Prostate gland (tissue), 2 donors: ENCODE measurements at regions not wholly inside any gene's neighbourhood (a gene's known extent, or its start where the extent isn't known, plus 50 kb on each side); places are given as distances from the start of the nearest gene placed in this dataset.

Experiments used
- CTCF ChIP-seq, 4 experiments: fragments of 200-600 bp in 2 of 4; fragments of 450-650 bp in 2 of 4; sonication (generic) in 2 of 4; IDR thresholded peaks; 1 replicate in 3 of 4; 2 replicates in 1 of 4; pipeline ENCODE4 v1.5.1; 2016 to 2019; ENCODE audit warnings: antibody characterized with exemption in 4 of 4, mild to moderate bottlenecking in 2 of 4, moderate library complexity in 2 of 4
- POLR2A ChIP-seq: fragments of 450-650 bp; IDR thresholded peaks from one replicate; pipeline ENCODE4 v1.6.1; 2016; ENCODE audit warnings: antibody characterized with exemption, mild to moderate bottlenecking

- TF ChIP-seq CTCF (IDR thresholded peaks at IDR 0.05) (no peak), POLR2A (no peak)
Measured at GRCh38 chr4:24197955-24198354, 308.1 kb upstream of the PPARGC1A start.
